GM12892 (cell line): ENCODE measurements at regions not wholly inside any gene's neighbourhood (a gene's known extent, or its start where the extent isn't known, plus 50 kb on each side); places are given as distances from the start of the nearest gene placed in this dataset.

Experiments used
- POLR2A ChIP-seq: IDR thresholded peaks from 2 replicates; pipeline ENCODE4 v1.6.1; 2011; ENCODE audit warnings: low read depth, low read length, control low read depth
- POLR2AphosphoS5 ChIP-seq: IDR thresholded peaks from 2 replicates; pipeline ENCODE4 v1.6.1; 2011; ENCODE audit warnings: low read depth, low read length, control low read depth
- TAF1 ChIP-seq: IDR thresholded peaks from 2 replicates; pipeline ENCODE4 v1.6.1; 2011; ENCODE audit warnings: low read depth, mild to moderate bottlenecking, control low read depth, low read length, borderline replicate concordance

- TF ChIP-seq POLR2A (no peak), TAF1 (no peak), POLR2AphosphoS5 (no peak)
Observed at GRCh38 chr14:61187196-61187905, 93.8 kb downstream of the TMEM30B start.
